ENCODE measurements at regions not wholly inside any gene's neighbourhood (a gene's known extent, or its start where the extent isn't known, plus 50 kb on each side); places are given as distances from the start of the nearest gene placed in this dataset.

DNA sequence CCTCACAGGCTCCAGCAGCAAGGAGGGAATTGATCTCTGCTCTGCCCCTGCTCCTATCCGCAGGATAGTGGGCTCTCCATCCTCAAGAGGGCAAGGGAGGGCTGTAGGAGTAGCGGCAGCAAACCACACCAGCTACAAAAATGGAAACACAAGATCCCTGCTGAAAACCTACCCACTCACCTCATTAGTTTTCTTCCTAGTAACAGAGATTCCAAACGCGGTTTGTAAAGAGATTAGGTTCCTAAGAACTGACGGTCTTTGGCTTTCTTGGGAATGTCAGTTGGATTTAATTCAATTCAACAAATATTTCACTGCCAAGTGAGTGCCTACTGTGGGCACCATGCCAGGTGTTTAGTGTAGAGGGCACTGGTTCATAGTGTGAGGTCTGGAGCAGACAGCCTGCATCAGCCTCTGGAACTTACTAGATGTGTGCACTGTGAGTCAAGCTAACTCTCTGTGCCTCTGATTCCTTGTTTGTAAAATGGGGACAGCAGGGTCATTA lies 84.7 kb downstream of the MRPL46 start:
- TF ChIP-seq, protein P1, sequence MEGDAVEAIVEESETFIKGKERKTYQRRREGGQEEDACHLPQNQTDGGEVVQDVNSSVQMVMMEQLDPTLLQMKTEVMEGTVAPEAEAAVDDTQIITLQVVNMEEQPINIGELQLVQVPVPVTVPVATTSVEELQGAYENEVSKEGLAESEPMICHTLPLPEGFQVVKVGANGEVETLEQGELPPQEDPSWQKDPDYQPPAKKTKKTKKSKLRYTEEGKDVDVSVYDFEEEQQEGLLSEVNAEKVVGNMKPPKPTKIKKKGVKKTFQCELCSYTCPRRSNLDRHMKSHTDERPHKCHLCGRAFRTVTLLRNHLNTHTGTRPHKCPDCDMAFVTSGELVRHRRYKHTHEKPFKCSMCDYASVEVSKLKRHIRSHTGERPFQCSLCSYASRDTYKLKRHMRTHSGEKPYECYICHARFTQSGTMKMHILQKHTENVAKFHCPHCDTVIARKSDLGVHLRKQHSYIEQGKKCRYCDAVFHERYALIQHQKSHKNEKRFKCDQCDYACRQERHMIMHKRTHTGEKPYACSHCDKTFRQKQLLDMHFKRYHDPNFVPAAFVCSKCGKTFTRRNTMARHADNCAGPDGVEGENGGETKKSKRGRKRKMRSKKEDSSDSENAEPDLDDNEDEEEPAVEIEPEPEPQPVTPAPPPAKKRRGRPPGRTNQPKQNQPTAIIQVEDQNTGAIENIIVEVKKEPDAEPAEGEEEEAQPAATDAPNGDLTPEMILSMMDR (conservative IDR thresholded peaks at IDR 0.05; ENCODE audit: low read depth, low read length): no peak
- H3K4me3 ChIP-seq (ENCODE audit: low read length): no peak overlapping the region
- peak; percentile 47 for DNase-seq (ENCODE audit: low read depth)

DNA sequence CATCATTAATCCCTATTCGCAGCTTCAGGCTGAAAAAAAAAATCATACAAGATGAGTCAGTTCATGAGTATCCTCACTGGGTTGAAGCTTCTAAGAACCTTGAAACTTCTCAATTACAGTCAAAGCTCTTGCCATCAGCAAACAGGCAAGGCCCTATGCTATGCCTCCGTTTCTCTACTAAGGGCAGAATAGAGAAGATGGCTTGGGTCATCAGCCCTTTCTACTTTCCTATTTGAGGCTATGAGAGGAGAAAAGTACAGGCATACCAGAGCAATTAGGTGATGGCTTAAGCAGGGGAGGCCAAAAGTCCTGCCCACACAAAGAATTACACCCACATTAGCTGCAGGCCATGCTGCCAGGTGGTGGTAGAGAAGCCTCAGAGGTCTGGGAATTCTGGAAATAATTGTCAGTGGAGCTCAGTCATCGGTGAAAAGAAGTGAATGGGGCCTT lies 89.0 kb downstream of the MRPL46 start:
- TF ChIP-seq, protein P1 (conservative IDR thresholded peaks at IDR 0.05; ENCODE audit: low read depth, low read length): no peak
- H3K4me3 ChIP-seq (ENCODE audit: low read length): no peak overlapping the region
- DNase-seq (ENCODE audit: low read depth): no peak

DNA sequence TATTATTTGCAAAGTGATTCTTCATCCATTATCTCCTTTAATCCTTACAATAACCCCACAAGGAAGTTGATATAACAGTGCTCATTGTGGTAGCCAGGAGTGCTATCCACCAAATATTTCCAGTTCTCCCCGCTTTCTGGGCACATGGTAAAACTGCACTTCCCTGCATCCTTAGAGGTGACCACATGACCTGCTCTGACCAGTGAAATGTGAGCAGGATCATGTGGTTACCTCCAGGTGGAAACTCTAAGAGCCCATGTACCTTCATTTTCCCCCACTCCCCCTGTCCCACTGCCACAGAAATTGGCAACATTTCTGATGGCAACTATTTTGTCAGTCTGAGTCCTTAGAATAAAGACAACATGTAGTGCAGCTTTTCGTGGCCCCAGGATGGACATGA lies 89.7 kb downstream of the MRPL46 start:
- no peak overlapping the region for H3K4me3 ChIP-seq (ENCODE audit: low read length)
- TF ChIP-seq, protein P1 (conservative IDR thresholded peaks at IDR 0.05; ENCODE audit: low read depth, low read length): no peak
- DNase-seq (ENCODE audit: low read depth): no peak

DNA sequence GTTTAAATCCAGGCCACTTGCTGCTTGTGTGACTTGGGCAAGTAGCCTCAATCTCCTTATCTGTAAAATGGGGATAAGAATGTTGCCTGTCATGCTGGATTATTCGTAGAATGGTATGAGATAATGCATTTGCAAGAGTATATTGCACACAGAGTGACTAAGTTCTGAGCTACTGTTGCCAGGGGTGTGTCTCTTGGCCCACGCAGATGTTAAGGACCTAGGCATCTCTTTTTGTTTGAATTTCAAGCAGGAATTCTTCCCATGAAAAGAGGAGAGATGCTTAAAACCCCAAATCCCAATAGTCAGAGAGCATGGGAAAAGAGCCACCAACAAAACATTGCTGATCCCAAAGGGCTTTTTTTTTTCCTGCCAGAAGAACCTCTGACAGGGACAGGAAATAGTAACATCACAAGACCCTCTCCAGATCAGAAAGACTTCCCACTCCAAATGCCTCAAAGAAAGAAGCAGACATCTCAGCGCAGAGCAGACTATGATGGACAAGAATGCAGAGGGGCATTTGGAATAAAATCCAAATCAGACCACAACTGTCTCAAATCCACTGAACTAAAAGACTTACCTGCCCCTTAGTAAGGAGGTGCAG lies 90.5 kb downstream of the MRPL46 start:
- H3K4me3 ChIP-seq (ENCODE audit: low read length): no peak overlapping the region
- DNase-seq (ENCODE audit: low read depth): no peak
- TF ChIP-seq, protein P1 (conservative IDR thresholded peaks at IDR 0.05; ENCODE audit: low read depth, low read length): no peak

DNA sequence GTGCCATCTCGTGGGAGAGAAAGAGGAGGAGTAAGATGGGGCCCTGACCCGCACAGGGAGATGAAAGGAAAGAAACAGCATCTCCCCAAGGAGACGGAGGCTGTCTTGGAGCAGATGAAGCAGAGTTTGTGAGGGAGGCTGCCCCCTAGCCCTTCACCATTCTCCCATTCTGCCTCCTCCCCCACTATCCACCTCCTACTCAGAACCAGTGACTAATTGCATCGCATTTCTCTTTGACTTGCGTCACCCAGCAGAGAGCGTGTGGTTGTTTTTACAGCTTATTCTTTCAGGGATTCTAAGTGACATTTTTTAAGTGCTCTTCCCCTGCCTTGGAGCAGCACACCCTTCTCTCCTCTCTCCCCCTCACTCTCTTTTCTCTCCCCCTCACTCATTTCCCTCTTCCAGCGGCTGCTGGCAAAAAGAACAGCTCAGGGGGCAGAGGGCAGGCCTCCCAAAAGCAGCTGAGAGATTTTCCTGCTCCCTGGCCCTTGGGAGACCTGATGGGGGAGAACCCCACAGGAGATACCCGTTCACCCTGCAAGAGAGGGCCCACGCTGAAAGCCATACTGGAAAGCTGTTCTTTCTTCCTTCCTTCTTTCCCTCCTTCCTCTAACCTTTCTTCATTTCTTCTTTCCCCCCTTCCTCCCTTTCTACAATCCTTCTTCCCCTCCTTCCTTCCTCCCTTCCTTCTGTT lies 91.8 kb downstream of the MRPL46 start:
- DNase-seq (ENCODE audit: low read depth): peak; percentile 13
- H3K4me3 ChIP-seq (ENCODE audit: low read length): no peak overlapping the region
- TF ChIP-seq, protein P1 (conservative IDR thresholded peaks at IDR 0.05; ENCODE audit: low read depth, low read length): no peak

DNA sequence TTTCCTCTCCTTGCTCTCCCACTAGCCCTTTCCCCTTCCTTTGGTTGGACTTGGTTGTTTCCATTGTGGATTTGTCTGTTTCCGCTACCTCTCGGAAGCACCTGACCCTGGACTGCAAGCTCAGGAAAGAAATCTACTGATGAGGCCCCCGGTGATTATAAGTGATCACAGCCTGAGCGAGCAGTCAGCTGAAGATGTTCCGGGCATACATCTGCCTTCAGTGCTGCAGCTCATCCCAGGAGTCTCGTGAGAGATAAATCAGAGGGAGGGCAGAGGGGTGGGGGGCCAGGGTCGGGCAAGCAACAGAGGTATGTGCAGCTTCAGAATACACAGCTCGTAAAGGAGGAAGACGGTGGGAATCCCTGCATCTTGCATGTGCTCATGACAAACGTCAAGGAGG lies 102.1 kb downstream of the MRPL46 start:
- TF ChIP-seq, protein P1 (conservative IDR thresholded peaks at IDR 0.05; ENCODE audit: low read depth, low read length): no peak

More for the DNA sequence above, 102.1 kb downstream of the MRPL46 start:
- DNase-seq (ENCODE audit: low read depth): no peak
- H3K4me3 ChIP-seq (ENCODE audit: low read length): no peak overlapping the region
